ENCODE measurements at regions not wholly inside any gene's neighbourhood (a gene's known extent, or its start where the extent isn't known, plus 50 kb on each side); places are given as distances from the start of the nearest gene placed in this dataset.

DNA sequence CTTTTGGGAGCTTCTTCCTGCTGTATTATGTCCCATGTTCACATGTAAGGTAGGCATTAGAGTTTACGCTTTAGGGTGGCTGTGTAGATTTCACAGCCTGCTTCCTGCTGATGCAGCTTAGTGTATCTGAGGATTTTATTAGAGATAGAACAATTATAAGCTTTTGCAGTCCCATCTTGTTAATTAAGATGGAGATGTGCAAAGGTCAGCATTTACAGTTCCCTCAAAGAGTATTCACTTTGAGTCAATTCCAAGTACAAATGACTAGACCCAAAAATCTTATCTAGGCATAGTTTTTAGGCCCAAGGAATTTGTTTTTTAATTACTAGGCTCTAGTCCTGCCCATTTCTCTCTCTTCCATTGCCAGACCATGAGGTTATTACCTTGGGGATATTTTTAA, 239.9 kb upstream of the PHF14 start:
- H3K27me3 ChIP-seq (replicated peaks; ENCODE audit: insufficient read depth) = no peaks in the 10 kb centered on the region
- no peak for DNase-seq (ENCODE audit: low spot score)
- H3K9me3 ChIP-seq = no peaks in the 10 kb centered on the region
- no peak for ATAC-seq (ENCODE audit: insufficient number of reproducible peaks, low FRiP score, low read depth)
- no peaks in the 10 kb centered on the region for H3K4me1 ChIP-seq (ENCODE audit: control insufficient read depth in 1 of 2, low read depth in 2 of 2)
- H3K27ac ChIP-seq = no peak overlapping the region
- no peaks in the 10 kb centered on the region for H3K36me3 ChIP-seq
- H3K4me3 ChIP-seq = no peak overlapping the region
- TF ChIP-seq, protein P1, sequence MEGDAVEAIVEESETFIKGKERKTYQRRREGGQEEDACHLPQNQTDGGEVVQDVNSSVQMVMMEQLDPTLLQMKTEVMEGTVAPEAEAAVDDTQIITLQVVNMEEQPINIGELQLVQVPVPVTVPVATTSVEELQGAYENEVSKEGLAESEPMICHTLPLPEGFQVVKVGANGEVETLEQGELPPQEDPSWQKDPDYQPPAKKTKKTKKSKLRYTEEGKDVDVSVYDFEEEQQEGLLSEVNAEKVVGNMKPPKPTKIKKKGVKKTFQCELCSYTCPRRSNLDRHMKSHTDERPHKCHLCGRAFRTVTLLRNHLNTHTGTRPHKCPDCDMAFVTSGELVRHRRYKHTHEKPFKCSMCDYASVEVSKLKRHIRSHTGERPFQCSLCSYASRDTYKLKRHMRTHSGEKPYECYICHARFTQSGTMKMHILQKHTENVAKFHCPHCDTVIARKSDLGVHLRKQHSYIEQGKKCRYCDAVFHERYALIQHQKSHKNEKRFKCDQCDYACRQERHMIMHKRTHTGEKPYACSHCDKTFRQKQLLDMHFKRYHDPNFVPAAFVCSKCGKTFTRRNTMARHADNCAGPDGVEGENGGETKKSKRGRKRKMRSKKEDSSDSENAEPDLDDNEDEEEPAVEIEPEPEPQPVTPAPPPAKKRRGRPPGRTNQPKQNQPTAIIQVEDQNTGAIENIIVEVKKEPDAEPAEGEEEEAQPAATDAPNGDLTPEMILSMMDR (IDR thresholded peaks at IDR 0.05) = no peak

DNA sequence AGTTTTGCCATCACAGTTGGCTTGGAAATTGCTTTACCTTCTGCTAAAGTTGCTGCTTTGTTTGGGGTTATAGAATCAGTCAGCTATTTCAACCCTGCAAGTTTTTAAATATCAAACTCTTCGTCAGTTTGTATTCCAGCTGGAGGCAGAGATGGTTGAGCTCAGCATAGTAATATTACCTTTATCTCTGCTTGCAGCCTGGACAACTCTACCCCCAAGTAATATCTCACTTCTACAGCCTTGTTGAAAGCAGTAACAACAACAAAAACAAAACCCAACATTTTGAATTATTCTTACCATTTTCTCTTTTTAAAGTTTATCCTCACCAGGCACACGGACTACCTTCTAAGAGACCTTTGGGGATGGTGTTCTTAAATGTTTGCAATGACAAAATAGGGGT, 239.1 kb upstream of the PHF14 start:
- DNase-seq (ENCODE audit: low spot score) (no peak), ATAC-seq (ENCODE audit: insufficient number of reproducible peaks, low FRiP score, low read depth) (no peak)
- no peaks in the 10 kb centered on the region for H3K36me3 ChIP-seq
- H3K4me3 ChIP-seq = no peak overlapping the region
- H3K27ac ChIP-seq = no peak overlapping the region
- no peaks in the 10 kb centered on the region for H3K27me3 ChIP-seq (replicated peaks; ENCODE audit: insufficient read depth)
- TF ChIP-seq, protein P1 (IDR thresholded peaks at IDR 0.05) = no peak
- no peaks in the 10 kb centered on the region for H3K9me3 ChIP-seq
- H3K4me1 ChIP-seq (ENCODE audit: control insufficient read depth in 1 of 2, low read depth in 2 of 2) = no peaks in the 10 kb centered on the region

DNA sequence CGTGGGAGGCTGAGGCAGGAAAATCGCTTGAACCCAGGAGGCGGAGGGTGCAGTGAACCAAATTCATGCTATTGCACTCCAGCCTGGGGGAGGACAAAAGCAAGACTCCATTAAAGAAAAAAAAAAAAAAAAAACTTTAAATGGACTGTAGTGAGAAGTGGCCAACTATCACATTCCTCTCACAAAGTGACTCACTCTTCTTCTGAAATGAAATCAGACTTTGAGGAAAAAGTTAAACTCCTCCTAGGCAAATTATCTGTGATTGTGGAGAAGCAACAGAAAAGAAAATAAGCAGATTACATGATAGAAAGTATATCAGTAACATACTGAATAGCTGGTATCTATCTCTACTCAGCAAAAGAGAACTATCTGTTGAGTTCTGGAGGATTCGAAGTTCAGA, 234.3 kb upstream of the PHF14 start:
- ATAC-seq (ENCODE audit: insufficient number of reproducible peaks, low FRiP score, low read depth) = no peak
- no peaks in the 10 kb centered on the region for H3K4me1 ChIP-seq (ENCODE audit: control insufficient read depth in 1 of 2, low read depth in 2 of 2)

DNA sequence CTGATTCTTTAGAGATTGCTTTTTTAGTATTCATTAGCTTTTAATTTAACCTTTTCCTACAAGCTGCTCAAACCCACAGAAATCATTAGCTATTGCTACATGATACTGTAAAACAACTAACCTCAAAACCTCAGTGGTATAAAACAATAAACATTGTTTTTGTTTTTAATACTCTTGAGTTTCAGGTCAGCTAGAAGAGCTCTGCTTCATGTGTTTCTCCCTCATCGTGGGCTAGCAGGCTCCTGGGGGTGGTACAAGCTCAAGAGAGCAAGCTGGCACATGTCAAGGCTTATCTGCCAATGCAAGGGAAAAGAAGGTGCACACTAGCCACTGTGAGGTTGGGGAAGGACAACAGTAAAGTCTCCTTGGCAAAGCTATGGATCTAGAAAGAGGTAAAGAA, 232.9 kb upstream of the PHF14 start:
- H3K36me3 ChIP-seq = no peaks in the 10 kb centered on the region
- DNase-seq (ENCODE audit: low spot score) (no peak), ATAC-seq (ENCODE audit: insufficient number of reproducible peaks, low FRiP score, low read depth) (no peak)
- no peak overlapping the region for H3K27ac ChIP-seq
- no peaks in the 10 kb centered on the region for H3K27me3 ChIP-seq (replicated peaks; ENCODE audit: insufficient read depth)
- TF ChIP-seq, protein P1 (IDR thresholded peaks at IDR 0.05) = no peak
- no peak overlapping the region for H3K4me3 ChIP-seq
- H3K9me3 ChIP-seq = no peaks in the 10 kb centered on the region
- no peaks in the 10 kb centered on the region for H3K4me1 ChIP-seq (ENCODE audit: control insufficient read depth in 1 of 2, low read depth in 2 of 2)

More for the DNA sequence above, 234.3 kb upstream of the PHF14 start:
- no peaks in the 10 kb centered on the region for H3K36me3 ChIP-seq
- no peak overlapping the region for H3K27ac ChIP-seq
- no peak overlapping the region for H3K4me3 ChIP-seq
- no peaks in the 10 kb centered on the region for H3K27me3 ChIP-seq (replicated peaks; ENCODE audit: insufficient read depth)
- no peak for DNase-seq (ENCODE audit: low spot score)
- TF ChIP-seq, protein P1 (IDR thresholded peaks at IDR 0.05) = no peak
- H3K9me3 ChIP-seq = no peaks in the 10 kb centered on the region

DNA sequence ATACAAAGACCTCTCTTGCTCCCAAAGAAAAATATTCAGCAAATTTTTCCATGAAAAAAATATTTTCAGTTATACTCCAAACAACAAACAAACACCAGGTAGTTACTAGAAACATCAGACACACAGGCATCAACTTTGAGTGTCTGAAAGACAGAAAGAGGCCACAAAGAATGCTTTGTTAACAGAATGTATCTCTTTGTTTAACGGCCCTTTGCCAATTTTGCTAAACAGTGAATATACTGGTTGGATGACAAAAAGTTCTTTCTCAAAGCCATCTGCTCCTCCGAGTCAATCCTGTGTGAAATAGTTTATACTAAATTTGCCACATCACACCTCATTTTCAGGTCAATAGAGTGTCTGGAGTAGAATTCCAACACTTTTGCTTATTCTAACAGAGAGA, 216.7 kb upstream of the PHF14 start:
- no peaks in the 10 kb centered on the region for H3K27me3 ChIP-seq (replicated peaks; ENCODE audit: insufficient read depth)
- H3K9me3 ChIP-seq = peaks cover 19% of the 10 kb centered on the region
- TF ChIP-seq, protein P1 (IDR thresholded peaks at IDR 0.05) = no peak
- H3K4me1 ChIP-seq (ENCODE audit: control insufficient read depth in 1 of 2, low read depth in 2 of 2) = no peaks in the 10 kb centered on the region
- no peak overlapping the region for H3K4me3 ChIP-seq
- DNase-seq (ENCODE audit: low spot score) (no peak), ATAC-seq (ENCODE audit: insufficient number of reproducible peaks, low FRiP score, low read depth) (no peak)
- H3K36me3 ChIP-seq = no peaks in the 10 kb centered on the region
- H3K27ac ChIP-seq = no peak overlapping the region

All from thoracic aorta (tissue), 2 donors.